GM12801 (cell line): ENCODE measurements at regions not wholly inside any gene's neighbourhood (a gene's known extent, or its start where the extent isn't known, plus 50 kb on each side); places are given as distances from the start of the nearest gene placed in this dataset.

Source experiments
- TF ChIP-seq, protein P1 (sequence below): IDR thresholded peaks from one replicate; pipeline ENCODE4 v1.5.1; 2011; ENCODE audit warnings: control low read depth; ENCODE audit not compliant: insufficient read length; ENCODE audit errors: extremely low read depth

DNA sequence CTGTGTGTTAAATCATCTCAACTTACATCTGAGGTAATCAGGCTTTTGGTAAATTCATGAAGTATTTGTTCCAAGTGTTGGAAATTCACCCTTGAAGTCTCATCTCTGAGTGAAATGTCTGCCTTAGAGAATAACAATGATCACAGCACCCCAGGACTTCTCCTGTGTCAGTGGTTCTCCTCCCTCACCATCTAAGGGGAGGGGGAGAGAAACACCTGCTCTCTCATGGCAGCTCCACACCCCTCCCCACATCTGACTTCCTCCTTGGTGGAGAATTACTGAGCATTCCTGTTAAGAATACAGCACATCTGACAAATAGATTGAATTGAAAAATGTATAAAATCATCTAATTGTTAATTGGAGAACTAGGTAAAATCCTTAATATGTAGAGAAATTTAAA is 532.1 kb downstream of the RNF144A start:
- TF ChIP-seq, protein P1, sequence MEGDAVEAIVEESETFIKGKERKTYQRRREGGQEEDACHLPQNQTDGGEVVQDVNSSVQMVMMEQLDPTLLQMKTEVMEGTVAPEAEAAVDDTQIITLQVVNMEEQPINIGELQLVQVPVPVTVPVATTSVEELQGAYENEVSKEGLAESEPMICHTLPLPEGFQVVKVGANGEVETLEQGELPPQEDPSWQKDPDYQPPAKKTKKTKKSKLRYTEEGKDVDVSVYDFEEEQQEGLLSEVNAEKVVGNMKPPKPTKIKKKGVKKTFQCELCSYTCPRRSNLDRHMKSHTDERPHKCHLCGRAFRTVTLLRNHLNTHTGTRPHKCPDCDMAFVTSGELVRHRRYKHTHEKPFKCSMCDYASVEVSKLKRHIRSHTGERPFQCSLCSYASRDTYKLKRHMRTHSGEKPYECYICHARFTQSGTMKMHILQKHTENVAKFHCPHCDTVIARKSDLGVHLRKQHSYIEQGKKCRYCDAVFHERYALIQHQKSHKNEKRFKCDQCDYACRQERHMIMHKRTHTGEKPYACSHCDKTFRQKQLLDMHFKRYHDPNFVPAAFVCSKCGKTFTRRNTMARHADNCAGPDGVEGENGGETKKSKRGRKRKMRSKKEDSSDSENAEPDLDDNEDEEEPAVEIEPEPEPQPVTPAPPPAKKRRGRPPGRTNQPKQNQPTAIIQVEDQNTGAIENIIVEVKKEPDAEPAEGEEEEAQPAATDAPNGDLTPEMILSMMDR = no peak

DNA sequence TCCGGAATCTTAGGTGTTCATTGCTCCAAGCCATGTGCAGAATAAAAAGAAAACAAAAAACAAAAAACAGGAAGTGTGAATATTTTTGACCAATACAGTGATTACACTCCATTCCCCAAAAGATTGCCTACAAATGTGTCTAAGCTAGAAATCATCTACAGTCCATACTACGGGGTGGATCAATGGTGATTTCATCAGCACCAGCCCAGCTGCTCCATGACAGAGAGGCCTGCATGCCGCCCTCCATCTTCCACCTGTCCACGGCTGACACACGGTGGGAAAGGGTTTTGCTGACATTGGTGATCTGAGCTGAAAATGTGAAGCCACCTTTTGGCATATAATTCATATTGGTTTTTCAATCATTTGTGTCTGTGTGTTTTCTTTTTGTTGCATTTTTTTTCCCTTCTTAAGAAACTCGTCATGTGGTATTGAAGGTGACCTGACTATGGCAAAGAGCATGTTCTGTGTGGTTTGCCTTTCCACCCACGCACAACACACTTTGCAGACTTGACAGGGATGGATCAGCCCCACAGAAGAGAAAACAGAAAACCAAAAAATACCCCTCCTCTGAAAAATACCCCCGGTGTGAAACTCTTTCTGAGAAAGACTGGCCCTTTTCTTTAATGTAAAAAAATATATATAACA is 533.1 kb downstream of the RNF144A start:
- TF ChIP-seq, protein P1 = no peak

DNA sequence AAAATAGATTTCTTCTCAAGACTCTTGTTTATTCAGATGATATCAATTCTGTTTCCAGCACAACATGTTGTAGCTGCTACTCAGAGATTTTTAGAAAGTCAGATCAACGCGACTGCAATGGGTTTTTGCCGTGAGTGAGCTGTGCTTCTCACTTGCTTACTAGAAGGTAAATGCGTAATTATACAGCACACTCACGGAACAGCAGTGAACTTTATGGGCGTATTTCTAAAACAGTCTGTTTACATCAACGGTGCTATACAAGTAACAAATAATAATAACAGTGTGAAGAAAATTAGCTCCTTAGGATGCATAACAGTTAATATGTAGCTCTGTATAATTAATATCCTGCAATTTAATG is 533.6 kb downstream of the RNF144A start:
- TF ChIP-seq, protein P1 = no peak

DNA sequence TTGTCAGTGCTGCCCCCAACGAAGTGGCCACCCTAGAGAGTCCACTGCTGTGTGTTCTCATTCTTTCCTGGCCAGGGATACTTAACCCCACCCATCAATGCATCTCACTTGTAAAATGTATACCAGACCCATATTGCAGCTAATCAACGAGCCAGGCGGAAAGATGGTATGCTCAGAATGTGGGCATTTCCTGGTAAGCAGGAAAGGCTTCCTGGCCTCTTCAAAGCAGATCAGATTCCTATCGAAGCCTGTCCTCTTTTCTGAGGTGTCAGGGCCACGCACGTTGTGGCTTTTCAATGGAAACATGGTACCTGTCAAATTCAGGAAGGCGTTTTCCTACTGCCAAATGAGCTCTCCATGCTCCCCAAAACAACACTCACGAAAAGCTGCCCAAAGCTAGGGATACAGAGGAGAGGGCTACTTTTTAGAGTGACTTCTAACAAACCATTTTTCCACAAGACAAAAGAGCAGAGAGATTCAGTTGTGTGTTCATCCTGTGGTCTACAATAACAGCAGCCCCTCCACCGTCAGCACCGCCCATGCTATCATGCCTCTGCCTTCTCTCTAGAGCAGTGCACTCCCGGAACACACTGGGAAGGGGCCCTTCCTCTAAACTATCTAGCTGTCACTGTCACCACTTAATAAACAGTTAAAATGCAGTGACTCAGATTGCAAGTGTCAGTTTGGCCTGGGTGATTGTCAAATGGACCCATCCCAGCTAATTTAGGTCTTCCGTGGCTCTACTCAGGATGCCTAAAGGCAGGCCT is 535.1 kb downstream of the RNF144A start:
- TF ChIP-seq, protein P1 = no peak

DNA sequence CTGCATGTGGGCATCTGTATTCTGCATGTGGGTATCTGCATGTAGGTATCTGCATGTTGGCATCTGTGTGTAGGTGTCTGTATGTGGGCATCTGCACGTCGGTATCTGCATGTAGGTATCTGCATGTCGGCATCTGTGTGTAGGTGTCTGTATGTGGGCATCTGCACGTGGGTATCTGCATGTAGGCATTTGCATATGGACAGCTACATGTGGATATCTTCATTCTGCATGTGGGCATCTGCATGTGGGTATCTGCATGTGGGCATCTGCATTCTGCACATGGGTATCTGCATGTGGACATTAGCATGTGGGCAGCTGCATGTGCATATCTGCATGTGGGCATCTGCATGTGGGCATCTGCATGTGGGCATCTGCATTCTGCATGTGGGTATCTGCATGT is 537.4 kb downstream of the RNF144A start:
- TF ChIP-seq, protein P1 = no peak

DNA sequence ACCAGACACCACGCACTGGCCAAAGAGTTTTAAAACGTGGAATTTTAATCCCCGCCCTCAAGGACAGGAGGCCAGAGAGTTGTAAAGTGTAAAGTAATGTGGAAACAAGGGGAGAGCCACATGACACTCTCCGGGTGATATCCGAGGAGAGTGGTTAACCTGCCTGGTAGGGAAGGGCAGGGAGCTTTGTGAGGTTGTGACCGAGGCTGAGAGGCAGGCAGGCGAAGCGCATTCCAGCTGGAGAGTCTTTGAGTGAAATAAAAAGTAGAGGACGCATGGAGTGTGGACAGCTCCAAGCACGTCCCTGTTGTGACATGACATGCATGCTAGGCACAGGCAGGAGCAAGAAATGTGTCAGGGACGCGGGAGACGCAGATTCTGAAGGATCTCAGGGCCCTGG is 539.5 kb downstream of the RNF144A start:
- TF ChIP-seq, protein P1 = no peak

DNA sequence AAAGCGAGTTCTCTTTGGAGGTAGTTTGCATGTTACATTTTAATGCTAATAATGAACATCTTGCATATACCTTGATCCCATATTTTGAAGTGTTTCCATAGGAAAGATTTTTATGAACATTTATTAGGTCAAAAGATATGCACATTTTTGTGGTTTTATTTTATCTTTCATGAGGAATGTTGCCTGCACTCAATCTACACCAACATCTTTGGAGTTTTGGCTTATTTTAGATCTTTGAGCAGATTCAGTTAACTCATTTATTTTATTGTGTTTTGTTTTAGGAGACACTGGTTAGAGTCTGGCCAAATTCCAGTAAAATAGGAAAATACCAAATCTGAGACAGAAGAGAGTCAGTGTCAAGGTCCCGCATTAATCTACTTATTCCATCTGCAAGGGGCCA is 540.9 kb downstream of the RNF144A start:
- TF ChIP-seq, protein P1 = no peak
